Stomach (tissue), 4 donors: ENCODE measurements at regions not wholly inside any gene's neighbourhood (a gene's known extent, or its start where the extent isn't known, plus 50 kb on each side); places are given as distances from the start of the nearest gene placed in this dataset.

Experiments
- CTCF ChIP-seq, 7 experiments: fragments of 450-650 bp in 4 of 7; fragments of 200-600 bp in 3 of 7; sonication (generic) in 3 of 7; IDR thresholded peaks; one replicate each; pipeline ENCODE4 v1.5.1; 2016 to 2019; ENCODE audit warnings: antibody characterized with exemption in 7 of 7, control low read depth in 2 of 7, mild to moderate bottlenecking in 1 of 7
- EP300 ChIP-seq: sonication (generic); formaldehyde crosslinking; IDR thresholded peaks from one replicate; pipeline ENCODE4 v1.6.1; 2017; ENCODE audit warnings: antibody characterized with exemption
- POLR2A ChIP-seq, 4 donors: fragments of 450-650 bp; IDR thresholded peaks; one replicate each; pipeline ENCODE4 v1.6.1; 2016; ENCODE audit warnings: antibody characterized with exemption in 4 of 4, control low read depth in 2 of 4, mild to moderate bottlenecking in 1 of 4, moderate library complexity in 1 of 4
- POLR2AphosphoS5 ChIP-seq, 3 donors: sonication (generic); formaldehyde crosslinking; IDR thresholded peaks; one replicate each; pipeline ENCODE4 v1.6.1; 2016; ENCODE audit warnings: antibody characterized with exemption in 3 of 3

- TF ChIP-seq POLR2A (IDR thresholded peaks at IDR 0.05) (no peak), CTCF (IDR thresholded peaks at IDR 0.05) (no peak), EP300 (no peak), POLR2AphosphoS5 (IDR thresholded peaks at IDR 0.05) (no peak)
Observed at GRCh38 chr2:234842753-234843152, 109.1 kb upstream of the SH3BP4 start.
